NT2/D1 (cell line): ENCODE measurements at regions not wholly inside any gene's neighbourhood (a gene's known extent, or its start where the extent isn't known, plus 50 kb on each side); places are given as distances from the start of the nearest gene placed in this dataset.

Source experiments
- DNase-seq: peaks from one replicate; pipeline ENCODE4 v3.0.0-alpha.2; 2011; ENCODE audit warnings: low read depth, low spot score
- H3K27me3 ChIP-seq: 2 replicates; pipeline ENCODE4 v1.6.0; 2011; ENCODE audit warnings: mild to moderate bottlenecking; ENCODE audit not compliant: insufficient read length, insufficient read depth
- H3K36me3 ChIP-seq: 2 replicates; pipeline ENCODE4 v1.6.1; 2011; ENCODE audit warnings: mild to moderate bottlenecking, low read length, mixed read lengths; ENCODE audit not compliant: insufficient read depth, insufficient read length
- H3K4me1 ChIP-seq: 2 replicates; pipeline ENCODE4 v1.5.1; 2011; ENCODE audit not compliant: insufficient read depth, insufficient read length
- H3K4me3 ChIP-seq: 2 replicates; pipeline ENCODE4 v1.5.1; 2011; ENCODE audit warnings: low read depth; ENCODE audit not compliant: insufficient read length
- H3K9ac ChIP-seq: 2 replicates; pipeline ENCODE4 v1.6.0; 2011; ENCODE audit warnings: low read depth; ENCODE audit not compliant: insufficient read length
- H3K9me3 ChIP-seq: 2 replicates; pipeline ENCODE4 v1.5.1; 2011; ENCODE audit warnings: mild to moderate bottlenecking, low read length; ENCODE audit not compliant: insufficient read depth
- SUZ12 ChIP-seq: IDR thresholded peaks from 2 replicates; pipeline ENCODE4 v1.6.1; 2011; ENCODE audit not compliant: insufficient read length, insufficient read depth; ENCODE audit errors: extremely low read depth
- YY1 ChIP-seq: IDR thresholded peaks from 2 replicates; pipeline ENCODE4 v1.6.1; 2011; ENCODE audit not compliant: insufficient read length, insufficient read depth
- ZNF274 ChIP-seq: IDR thresholded peaks from 2 replicates; pipeline ENCODE4 v1.6.1; 2011; ENCODE audit warnings: mild to moderate bottlenecking, low read depth, low read length

DNA sequence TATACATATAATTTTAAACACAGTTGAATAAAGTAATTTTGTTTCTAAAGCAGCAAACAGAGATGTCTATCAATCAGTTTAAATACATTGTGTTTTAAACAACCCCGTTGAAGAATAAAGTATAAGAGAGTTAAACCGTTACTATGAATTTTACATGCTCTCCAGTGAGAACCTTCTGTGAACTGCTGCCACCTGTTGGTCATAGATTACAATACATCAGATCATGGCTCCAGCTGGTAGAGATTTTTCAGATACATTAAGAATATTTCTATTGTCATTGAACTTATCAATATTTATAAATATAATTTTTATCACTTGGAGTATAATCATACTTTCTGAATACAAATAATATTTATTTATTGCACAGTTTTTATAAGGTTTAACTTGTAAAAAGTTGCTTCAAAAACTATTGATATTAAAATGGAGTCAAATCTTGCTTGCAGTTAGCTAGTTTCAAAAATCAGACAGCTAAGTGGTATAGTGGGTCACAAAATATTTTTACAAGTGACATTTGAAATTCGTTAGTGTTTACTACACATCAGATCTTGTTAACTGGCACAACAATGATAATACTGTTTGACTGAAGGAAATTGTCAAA, 561.2 kb upstream of the PHF14 start:
- Histone ChIP-seq H3K36me3 (no peaks in the 10 kb centered on the region), H3K4me1 (no peaks in the 10 kb centered on the region), H3K27me3 (no peaks in the 10 kb centered on the region), H3K4me3 (no peak overlapping the region), H3K9ac (no peak overlapping the region), H3K9me3 (no peaks in the 10 kb centered on the region)
- TF ChIP-seq SUZ12 (no peak), ZNF274 (no peak), YY1 (no peak)
- peak; percentile 28 for DNase-seq

DNA sequence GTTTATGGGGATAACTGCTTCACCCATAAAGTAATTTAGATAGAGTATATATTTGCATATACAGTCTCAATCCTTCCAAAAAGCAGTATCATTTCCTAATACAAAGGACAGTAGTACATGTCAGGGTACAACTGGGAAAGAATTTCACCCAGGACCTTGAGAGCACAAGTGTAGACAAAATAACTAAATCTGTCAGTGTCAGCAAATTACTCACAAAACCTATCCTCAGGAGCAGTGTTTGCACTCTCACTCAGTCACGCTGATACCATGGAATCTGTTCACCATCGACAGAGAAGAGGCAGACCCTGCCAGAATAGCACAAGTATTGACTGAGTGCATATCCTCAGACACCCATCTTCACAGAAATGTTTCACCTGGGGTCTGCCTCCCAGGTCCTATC, 554.7 kb upstream of the PHF14 start:
- H3K36me3 ChIP-seq, result no peaks in the 10 kb centered on the region
- no peaks in the 10 kb centered on the region for H3K27me3 ChIP-seq
- H3K9ac ChIP-seq, result no peak overlapping the region
- H3K9me3 ChIP-seq, result no peaks in the 10 kb centered on the region
- no peak for DNase-seq
- H3K4me1 ChIP-seq, result no peaks in the 10 kb centered on the region
- H3K4me3 ChIP-seq, result no peak overlapping the region
- TF ChIP-seq SUZ12 (no peak), YY1 (no peak), ZNF274 (no peak)

DNA sequence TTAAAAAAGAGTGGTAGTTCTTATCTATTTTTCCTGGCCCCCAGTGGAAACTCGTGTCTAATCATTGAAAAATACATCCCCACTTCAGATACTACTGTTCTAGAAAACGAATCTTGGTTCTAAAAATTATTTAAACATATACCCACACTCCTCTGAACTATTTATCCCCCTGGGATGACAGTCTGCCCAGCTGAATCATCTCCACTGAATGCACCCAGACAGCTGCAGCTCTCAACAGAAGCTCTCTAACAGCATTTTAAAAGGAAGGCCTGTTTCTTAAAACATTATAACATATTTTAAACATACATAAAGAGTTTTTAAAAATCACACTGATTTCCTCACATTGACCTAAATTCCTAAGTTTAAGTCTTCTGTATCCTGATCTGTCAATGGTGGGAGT, 544.6 kb upstream of the PHF14 start:
- no peak for DNase-seq
- Histone ChIP-seq H3K4me3 (no peak overlapping the region), H3K9ac (no peak overlapping the region), H3K36me3 (no peaks in the 10 kb centered on the region), H3K9me3 (no peaks in the 10 kb centered on the region), H3K27me3 (no peaks in the 10 kb centered on the region), H3K4me1 (no peaks in the 10 kb centered on the region)
- TF ChIP-seq ZNF274 (no peak), YY1 (no peak), SUZ12 (no peak)

DNA sequence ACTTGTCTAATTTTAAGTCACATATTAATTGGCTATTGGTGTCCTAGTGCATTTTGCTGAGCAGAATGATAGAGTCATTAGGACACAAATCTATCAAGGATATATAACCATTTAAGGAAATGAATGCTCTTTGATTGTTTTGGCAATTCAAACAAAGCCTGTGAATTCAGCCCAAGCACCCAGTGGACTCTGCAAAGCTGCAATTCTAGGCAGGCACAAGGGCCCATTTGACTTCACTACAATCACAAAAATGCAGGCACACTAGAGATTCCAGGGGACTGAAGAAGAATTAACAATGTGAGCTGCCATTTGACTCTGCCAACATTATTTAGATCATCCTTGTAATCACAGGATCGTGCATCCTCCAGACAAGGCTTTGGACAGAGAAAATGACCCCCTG, 544.2 kb upstream of the PHF14 start:
- no peak for DNase-seq
- no peak for TF ChIP-seq SUZ12
- TF ChIP-seq YY1, result no peak
- TF ChIP-seq ZNF274, result no peak
- H3K4me3 ChIP-seq, result no peak overlapping the region

DNA sequence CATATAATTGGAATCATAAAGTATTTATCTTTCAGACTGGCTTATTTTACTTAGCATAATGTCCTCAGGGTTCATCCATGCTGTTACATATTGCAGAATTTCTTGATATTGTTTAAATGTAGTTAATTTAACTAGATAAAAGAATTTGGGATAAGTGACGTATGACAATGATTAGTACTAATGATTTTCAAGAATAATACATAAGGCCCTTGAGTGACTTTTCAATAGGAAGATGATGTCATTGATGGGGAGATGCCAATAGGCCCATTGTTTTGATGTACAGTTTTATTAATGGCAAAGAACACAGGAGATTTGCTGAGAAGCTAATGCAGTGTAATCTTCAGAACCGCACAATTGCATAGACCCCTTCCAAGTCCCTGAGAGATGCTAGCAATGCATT, 537.4 kb upstream of the PHF14 start:
- no peak for TF ChIP-seq ZNF274
- TF ChIP-seq YY1, result no peak
- no peak for TF ChIP-seq SUZ12
- no peak overlapping the region for H3K9ac ChIP-seq
- H3K36me3 ChIP-seq, result no peaks in the 10 kb centered on the region
- H3K4me3 ChIP-seq, result no peak overlapping the region
- no peaks in the 10 kb centered on the region for H3K4me1 ChIP-seq
- H3K9me3 ChIP-seq, result no peaks in the 10 kb centered on the region
- no peaks in the 10 kb centered on the region for H3K27me3 ChIP-seq
- DNase-seq, result no peak

More for the DNA sequence above, 544.2 kb upstream of the PHF14 start:
- Histone ChIP-seq H3K9me3 (no peaks in the 10 kb centered on the region), H3K36me3 (no peaks in the 10 kb centered on the region), H3K27me3 (no peaks in the 10 kb centered on the region), H3K9ac (no peak overlapping the region), H3K4me1 (no peaks in the 10 kb centered on the region)

DNA sequence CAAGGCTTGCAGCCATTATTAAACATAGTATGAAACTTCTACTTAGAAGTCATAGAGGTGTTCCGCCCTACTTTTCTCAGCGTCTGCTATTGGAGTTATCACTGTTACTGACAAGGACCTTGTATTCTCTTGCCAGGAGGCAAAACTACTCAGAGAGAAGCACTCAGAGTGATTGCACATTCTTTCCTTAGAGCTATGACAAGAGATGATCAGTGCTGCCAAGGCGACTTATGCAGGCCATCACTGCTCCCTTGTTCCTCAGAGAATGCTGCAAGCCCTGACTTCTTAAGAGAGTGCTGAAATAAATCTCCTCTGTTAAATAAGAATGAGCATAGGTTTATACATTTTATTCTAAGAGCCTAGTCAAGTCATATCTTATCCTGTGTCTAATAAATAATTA, 534.6 kb upstream of the PHF14 start:
- no peak overlapping the region for H3K4me3 ChIP-seq
- no peaks in the 10 kb centered on the region for H3K36me3 ChIP-seq
- H3K9ac ChIP-seq, result no peak overlapping the region
- no peak for TF ChIP-seq ZNF274
- no peaks in the 10 kb centered on the region for H3K4me1 ChIP-seq
- H3K27me3 ChIP-seq, result no peaks in the 10 kb centered on the region
- DNase-seq, result no peak
- no peaks in the 10 kb centered on the region for H3K9me3 ChIP-seq

DNA sequence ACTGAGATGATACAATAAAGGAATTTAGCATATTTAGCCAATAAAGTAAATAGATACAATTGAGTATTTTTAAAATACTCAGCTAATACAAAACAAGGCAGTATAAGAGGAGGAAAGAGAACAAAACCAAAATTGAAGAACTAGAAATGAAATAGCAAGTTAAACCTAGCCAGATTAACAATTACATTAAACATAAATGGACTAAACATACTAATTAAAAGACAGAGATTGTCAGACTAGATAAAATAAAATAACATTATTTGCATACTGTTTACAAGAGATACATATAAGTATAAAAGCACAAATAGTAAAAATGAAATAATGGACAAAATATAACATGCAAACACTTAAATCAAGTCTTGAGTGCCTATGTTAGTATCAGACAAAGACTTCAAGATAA, 517.7 kb upstream of the PHF14 start:
- no peak for DNase-seq
- Histone ChIP-seq H3K4me3 (no peak overlapping the region), H3K27me3 (no peaks in the 10 kb centered on the region), H3K36me3 (no peaks in the 10 kb centered on the region), H3K4me1 (no peaks in the 10 kb centered on the region), H3K9me3 (peaks cover 12% of the 10 kb centered on the region), H3K9ac (no peak overlapping the region)
- no peak for TF ChIP-seq YY1

DNA sequence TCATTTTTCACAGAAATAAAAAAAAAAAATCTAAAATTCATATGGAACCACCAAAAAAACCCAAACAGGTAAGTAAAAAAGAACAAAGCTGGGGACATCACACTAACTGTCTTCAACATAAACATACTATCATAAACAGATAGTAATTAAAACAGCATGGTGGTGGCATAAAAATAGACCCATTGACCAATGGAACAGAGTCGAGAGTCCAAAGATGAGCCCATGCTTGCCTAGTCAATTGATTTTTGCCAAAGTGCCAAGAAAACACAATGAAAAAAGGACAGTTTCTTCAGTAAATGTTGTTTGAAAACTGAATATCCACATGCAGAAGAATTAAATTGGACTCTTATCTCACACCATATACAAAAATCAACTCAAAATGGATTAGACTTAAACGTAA, 513.2 kb upstream of the PHF14 start:
- TF ChIP-seq ZNF274, result no peak
- no peak for TF ChIP-seq SUZ12
- no peak for TF ChIP-seq YY1
- no peak for DNase-seq
- no peaks in the 10 kb centered on the region for H3K27me3 ChIP-seq
- H3K36me3 ChIP-seq, result no peaks in the 10 kb centered on the region
- no peaks in the 10 kb centered on the region for H3K4me1 ChIP-seq
- H3K4me3 ChIP-seq, result no peak overlapping the region
- H3K9me3 ChIP-seq, result peaks cover 11% of the 10 kb centered on the region
- H3K9ac ChIP-seq, result no peak overlapping the region
